Body of pancreas (tissue), 4 donors: ENCODE measurements at regions not wholly inside any gene's neighbourhood (a gene's known extent, or its start where the extent isn't known, plus 50 kb on each side); places are given as distances from the start of the nearest gene placed in this dataset.

Experiments used
- POLR2A ChIP-seq, 3 donors: fragments of 450-650 bp; IDR thresholded peaks; one replicate each; pipeline ENCODE4 v1.6.1; 2016; ENCODE audit warnings: antibody characterized with exemption in 3 of 3, mild to moderate bottlenecking in 2 of 3
- TF ChIP-seq, protein P1 (sequence below), 7 experiments: fragments of 450-650 bp in 4 of 7; fragments of 200-600 bp in 3 of 7; sonication (generic) in 3 of 7; IDR thresholded peaks; one replicate each; pipeline ENCODE4 v1.5.1; 2016 to 2019; ENCODE audit warnings: antibody characterized with exemption in 7 of 7

DNA sequence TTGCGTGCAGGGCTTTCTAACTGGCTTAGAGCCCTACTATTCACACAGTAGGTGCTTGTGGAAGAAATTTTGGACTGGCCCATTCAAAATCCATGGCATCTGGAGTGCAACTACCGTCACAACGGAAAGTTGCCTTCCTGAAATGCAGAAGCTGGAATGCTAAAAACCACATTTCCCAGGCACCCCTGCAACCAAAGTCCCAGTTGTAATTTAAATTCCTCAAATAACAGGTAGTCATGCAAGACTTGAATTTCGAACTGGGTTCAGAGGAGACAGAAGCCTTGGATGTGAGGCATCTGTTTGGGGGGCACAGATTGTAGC, 186.7 kb downstream of the TOMM20 start:
- no peak for TF ChIP-seq POLR2A (IDR thresholded peaks at IDR 0.05)
- TF ChIP-seq, protein P1, sequence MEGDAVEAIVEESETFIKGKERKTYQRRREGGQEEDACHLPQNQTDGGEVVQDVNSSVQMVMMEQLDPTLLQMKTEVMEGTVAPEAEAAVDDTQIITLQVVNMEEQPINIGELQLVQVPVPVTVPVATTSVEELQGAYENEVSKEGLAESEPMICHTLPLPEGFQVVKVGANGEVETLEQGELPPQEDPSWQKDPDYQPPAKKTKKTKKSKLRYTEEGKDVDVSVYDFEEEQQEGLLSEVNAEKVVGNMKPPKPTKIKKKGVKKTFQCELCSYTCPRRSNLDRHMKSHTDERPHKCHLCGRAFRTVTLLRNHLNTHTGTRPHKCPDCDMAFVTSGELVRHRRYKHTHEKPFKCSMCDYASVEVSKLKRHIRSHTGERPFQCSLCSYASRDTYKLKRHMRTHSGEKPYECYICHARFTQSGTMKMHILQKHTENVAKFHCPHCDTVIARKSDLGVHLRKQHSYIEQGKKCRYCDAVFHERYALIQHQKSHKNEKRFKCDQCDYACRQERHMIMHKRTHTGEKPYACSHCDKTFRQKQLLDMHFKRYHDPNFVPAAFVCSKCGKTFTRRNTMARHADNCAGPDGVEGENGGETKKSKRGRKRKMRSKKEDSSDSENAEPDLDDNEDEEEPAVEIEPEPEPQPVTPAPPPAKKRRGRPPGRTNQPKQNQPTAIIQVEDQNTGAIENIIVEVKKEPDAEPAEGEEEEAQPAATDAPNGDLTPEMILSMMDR (IDR thresholded peaks at IDR 0.05), result no peak
